ENCODE measurements at regions not wholly inside any gene's neighbourhood (a gene's known extent, or its start where the extent isn't known, plus 50 kb on each side); places are given as distances from the start of the nearest gene placed in this dataset.

- POLR2A ChIA-PET = no interaction called here
- no peaks in the 10 kb centered on the region for H3K79me2 ChIP-seq (ENCODE audit: insufficient read depth, low read length)
- no peaks in the 10 kb centered on the region for H3K4me1 ChIP-seq (ENCODE audit: insufficient read depth, low read length)
- no TSS peak for BruUV-seq (replicated peaks)
- H3K4me3 ChIP-seq (replicated peaks in 1 of 3; ENCODE audit: insufficient read depth in 1 of 3, low read depth in 2 of 3, low read length in 3 of 3) = no peak overlapping the region
- H3K4me2 ChIP-seq (ENCODE audit: low read depth, low read length) = no peak overlapping the region
- H3K9me3 ChIP-seq (ENCODE audit: low read length) = no peaks in the 10 kb centered on the region
- H3K9ac ChIP-seq (ENCODE audit: insufficient read depth, low read depth, low read length) = no peak overlapping the region
- CTCF ChIA-PET (ENCODE audit: low intra/inter-chr PET ratio, low total read pairs) = no interaction called here
- H3K36me3 ChIP-seq (replicated peaks in 1 of 2; ENCODE audit: control insufficient read depth in 1 of 2, insufficient read depth in 2 of 2, low read length in 2 of 2) = no peaks in the 10 kb centered on the region
- no peak overlapping the region for H3K27ac ChIP-seq (ENCODE audit: extremely low read length, insufficient read depth, low read length)
- DNase-seq (ENCODE audit: low spot score) (no peak), FAIRE-seq (no peak), ATAC-seq (no peak)
- in situ Hi-C loops (cut with HindIII; ENCODE audit: extremely low pct_ligation_motif_present, low pct_unique_long_range_greater_than_20kb) = no loop called here
- H3K27me3 ChIP-seq (ENCODE audit: control insufficient read depth in 1 of 2, insufficient read depth in 2 of 2, low read length in 2 of 2) = no peaks in the 10 kb centered on the region
- no peak overlapping the region for H2AFZ ChIP-seq (ENCODE audit: low read length)
- intact Hi-C loops (cut with micrococcal nuclease; ENCODE audit: unreplicated experiment) = no loop called here
- no peaks in the 10 kb centered on the region for H4K20me1 ChIP-seq (ENCODE audit: insufficient read depth, low read length)
- TF ChIP-seq XBP1 (CRISPR knock-in tag; IDR thresholded peaks at IDR 0.05) = no peak
These were observed 233.9 kb upstream of the GLRA2 start for GRCh38 chrX:14295426-14295825.

- H3K79me2 ChIP-seq (ENCODE audit: insufficient read depth, low read length) = no peaks in the 10 kb centered on the region
- WGBS (ENCODE audit: low lambda C conversion rate) = 3% methylated on average over 9 of the region's 10 CpGs
- TF ChIP-seq ZNF629 (CRISPR knock-in tag; conservative IDR thresholded peaks at IDR 0.05) = no peak
- no peak for TF ChIP-seq RARG (CRISPR knock-in tag; IDR thresholded peaks at IDR 0.05; ENCODE audit: low read depth)
- TF ChIP-seq ZBTB46 (CRISPR knock-in tag; IDR thresholded peaks at IDR 0.05; ENCODE audit: borderline replicate concordance) = no peak
- TF ChIP-seq HBP1 (CRISPR knock-in tag; IDR thresholded peaks at IDR 0.05; ENCODE audit: low read depth) = no peak
- TF ChIP-seq CENPBD1 (CRISPR knock-in tag; IDR thresholded peaks at IDR 0.05; ENCODE audit: borderline replicate concordance, low read depth) = no peak
- TF ChIP-seq SKI (IDR thresholded peaks at IDR 0.05; ENCODE audit: partially characterized antibody) = no peak
- TF ChIP-seq SAP130 (CRISPR knock-in tag; IDR thresholded peaks at IDR 0.05; ENCODE audit: low read depth) = no peak
- TF ChIP-seq ARID4A (CRISPR knock-in tag; IDR thresholded peaks at IDR 0.05; ENCODE audit: borderline replicate concordance) = no peak
These were observed 237.5 kb upstream of the GLRA2 start for GRCh38 chrX:14291666-14292500.

More at GRCh38 chrX:14291666-14292500, 237.5 kb upstream of the GLRA2 start:
- no peaks in the 10 kb centered on the region for H3K9me3 ChIP-seq (ENCODE audit: low read length)
- no peaks in the 10 kb centered on the region for H4K20me1 ChIP-seq (ENCODE audit: insufficient read depth, low read length)
- no peak overlapping the region for H3K9ac ChIP-seq (ENCODE audit: insufficient read depth, low read depth, low read length)
- intact Hi-C loops (cut with micrococcal nuclease; ENCODE audit: unreplicated experiment) = no loop called here
- no peaks in the 10 kb centered on the region for H3K4me1 ChIP-seq (ENCODE audit: insufficient read depth, low read length)
- FAIRE-seq (no peak), DNase-seq (ENCODE audit: low spot score) (no peak), ATAC-seq (no peak)
- BruUV-seq (replicated peaks) = no TSS peak
- no peaks in the 10 kb centered on the region for H3K27me3 ChIP-seq (ENCODE audit: control insufficient read depth in 1 of 2, insufficient read depth in 2 of 2, low read length in 2 of 2)
- H2AFZ ChIP-seq (ENCODE audit: low read length) = no peak overlapping the region
- in situ Hi-C loops (cut with HindIII; ENCODE audit: extremely low pct_ligation_motif_present, low pct_unique_long_range_greater_than_20kb) = no loop called here
- POLR2A ChIA-PET = no interaction called here
- H3K4me2 ChIP-seq (ENCODE audit: low read depth, low read length) = no peak overlapping the region
- no peak overlapping the region for H3K27ac ChIP-seq (ENCODE audit: extremely low read length, insufficient read depth, low read length)
- no peak overlapping the region for H3K4me3 ChIP-seq (replicated peaks in 1 of 3; ENCODE audit: insufficient read depth in 1 of 3, low read depth in 2 of 3, low read length in 3 of 3)
- H3K36me3 ChIP-seq (replicated peaks in 1 of 2; ENCODE audit: control insufficient read depth in 1 of 2, insufficient read depth in 2 of 2, low read length in 2 of 2) = no peaks in the 10 kb centered on the region
- CTCF ChIA-PET (ENCODE audit: low intra/inter-chr PET ratio, low total read pairs) = no interaction called here
